NCI-H2081 treated with DMSO at 0.1 percent for 48 hours (cell line): ENCODE measurements at regions not wholly inside any gene's neighbourhood (a gene's known extent, or its start where the extent isn't known, plus 50 kb on each side); places are given as distances from the start of the nearest gene placed in this dataset.

ENCODE experiments used
- DNase-seq: peaks from one replicate; lab custom pipeline; 2025; lab: John Stamatoyannopoulos, UW

DNA sequence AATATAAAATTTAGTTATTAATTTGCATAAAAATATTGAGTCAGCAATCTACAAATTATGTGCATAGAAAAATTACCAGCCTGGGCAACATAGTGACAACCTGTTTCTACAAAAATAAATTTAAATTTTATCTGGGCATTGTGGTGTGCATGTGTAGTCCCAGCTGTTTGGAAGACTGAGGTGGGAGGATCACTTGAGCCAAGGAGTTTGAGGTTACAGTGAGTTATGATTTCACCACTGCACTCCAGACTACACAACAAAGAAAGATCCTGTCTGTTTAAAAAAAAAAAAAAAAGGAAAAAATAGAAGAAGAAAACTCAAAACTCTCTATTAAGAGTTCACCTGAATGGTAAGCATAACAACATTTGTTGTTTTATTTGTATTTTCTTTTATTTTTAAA, 1048.4 kb upstream of the CDH2 start:
- DNase-seq = no peak

DNA sequence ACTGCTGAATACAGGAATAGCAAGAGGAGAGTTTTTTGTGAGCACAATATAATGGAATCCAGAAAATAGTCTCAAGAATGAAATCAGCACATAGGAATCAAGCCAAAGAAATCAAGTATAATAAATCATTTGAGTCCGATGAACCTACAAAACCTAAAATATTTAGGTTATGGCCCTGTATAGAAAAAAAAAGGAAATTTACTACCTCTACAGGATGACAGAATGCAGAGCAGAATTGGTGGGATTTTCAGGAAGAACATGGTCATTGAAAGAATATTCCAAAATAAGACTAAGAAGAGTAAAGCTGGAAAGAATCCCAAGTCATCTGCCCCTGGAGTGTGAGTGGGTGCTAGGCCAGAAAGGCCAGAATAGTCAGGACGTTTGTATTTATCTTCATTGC, 1041.2 kb upstream of the CDH2 start:
- no peak for DNase-seq

DNA sequence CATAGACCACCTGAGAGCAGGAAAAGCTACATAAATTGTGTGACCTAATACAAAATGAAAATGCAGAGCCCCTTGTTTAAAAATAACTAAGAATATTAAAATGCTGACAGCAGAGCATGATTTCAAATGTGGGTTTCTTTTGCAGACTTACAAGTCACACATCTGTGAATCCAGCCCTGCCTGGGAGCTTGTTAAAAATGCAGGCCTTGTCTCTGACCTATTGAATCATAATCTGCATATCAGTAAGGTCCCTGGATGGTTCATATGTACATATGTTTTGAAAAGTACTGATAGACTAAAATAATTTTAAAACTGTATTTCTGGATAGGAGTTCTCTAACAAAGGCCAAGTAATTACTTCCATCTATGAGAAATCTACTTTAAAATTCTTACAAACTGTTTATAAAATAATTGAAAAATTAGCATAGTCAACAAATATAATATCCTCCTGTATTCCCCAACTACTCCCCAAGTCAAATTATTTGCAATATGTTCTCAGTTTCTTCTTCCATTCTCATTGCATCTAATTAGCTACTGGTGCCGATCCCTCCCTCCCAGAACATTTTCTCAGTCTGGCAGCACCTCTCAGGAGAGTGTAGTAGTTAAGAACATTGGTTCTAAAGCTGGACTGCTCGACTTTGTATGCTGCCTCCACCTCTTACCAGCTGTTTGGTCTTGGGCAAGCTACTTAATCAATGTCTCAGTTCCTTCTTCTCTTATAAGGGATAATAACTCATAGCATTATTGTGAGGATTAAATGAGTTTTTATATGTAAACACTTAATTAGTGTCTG, 1040.4 kb upstream of the CDH2 start:
- DNase-seq = no peak

DNA sequence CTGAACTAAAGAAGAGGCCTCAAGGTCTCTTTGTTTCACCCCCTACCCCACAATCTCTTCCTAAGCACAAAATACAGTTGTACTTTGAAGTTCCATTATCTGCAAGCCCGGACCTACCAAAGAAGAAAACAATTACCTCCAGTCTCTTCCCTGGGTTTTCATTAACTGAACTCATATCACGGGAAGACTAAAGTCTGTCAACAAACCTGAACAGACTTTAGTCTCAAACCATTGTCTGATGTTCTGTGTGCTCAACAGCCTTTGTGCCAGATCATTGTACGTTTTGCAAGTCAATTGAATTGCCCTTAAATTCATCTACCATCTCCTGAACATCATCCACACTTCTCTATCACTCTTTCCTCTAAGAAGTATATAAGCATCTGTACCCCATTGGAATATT, 1021.9 kb upstream of the CDH2 start:
- no peak for DNase-seq

DNA sequence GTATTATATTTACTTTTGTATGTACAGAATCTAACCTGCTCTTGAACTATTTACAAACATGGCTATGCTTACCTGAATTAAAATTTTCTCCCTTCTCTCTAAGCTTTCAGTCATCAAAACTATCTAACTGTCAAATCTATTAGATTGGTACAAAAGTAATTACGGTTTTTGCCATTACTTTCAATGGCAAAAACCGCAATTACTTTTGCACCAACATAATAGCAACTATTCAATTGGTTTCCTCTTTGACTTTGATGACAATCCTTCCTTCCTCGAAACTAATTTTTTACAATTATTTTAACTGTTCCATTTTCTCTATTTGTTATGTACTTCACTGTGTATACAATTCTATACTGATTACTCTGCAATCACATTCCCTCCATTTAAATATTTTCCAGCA, 1019.4 kb upstream of the CDH2 start:
- DNase-seq = no peak

DNA sequence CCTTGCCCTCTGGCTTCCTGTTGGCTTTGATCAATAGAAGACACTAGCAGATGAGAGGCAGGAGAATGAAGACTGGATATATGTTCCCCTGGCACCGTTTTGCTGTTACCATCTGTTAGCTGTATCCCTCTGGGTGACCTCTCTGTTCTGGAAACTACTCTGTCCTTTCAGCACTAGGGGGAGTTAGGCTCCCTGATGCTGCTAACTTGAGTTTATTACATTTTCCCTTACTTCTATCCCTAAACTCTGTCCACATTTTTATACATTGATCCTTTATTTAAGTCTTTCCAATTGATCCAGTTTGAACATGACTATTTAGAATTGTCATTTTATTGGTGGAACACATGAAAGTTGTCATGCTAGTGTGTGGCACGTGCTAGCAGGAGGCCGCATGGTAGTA, 1014.3 kb upstream of the CDH2 start:
- DNase-seq = no peak

DNA sequence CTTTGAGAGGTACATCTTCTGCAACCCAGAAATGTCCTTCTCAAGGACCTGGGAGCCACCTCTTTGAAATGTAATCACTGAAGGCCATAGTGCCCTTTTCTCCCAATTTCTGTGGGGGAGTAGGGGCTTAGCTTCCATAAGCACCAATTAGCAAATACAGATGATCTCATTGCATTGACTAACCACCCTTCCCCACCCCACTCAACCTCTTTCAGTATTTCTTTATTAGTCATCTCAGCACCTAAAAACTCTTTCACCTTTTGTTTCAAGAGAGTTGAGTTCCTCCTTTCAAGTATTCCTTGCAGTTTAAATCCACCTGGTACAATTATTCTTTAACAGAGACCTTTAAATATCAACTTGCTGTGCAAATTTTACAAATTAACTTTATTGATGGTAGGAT, 1011.8 kb upstream of the CDH2 start:
- no peak for DNase-seq

DNA sequence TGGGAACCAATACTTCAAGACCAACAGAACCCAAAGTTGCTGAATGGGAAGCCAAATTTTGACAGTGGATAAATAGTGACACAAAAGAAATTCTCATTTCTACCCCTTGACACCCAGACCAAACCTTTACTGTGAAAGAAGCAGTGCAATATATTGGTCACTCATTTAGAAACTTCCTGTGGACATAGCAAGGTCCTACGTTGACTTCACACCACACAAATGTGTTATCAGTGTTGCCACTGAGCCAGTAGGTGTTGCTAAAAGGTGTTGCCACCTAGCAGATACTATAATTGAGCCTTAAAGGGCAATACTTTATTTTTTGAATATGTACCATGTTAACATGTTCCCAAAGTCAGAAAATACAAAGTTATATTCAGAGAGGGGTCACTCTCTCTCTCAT, 1008.9 kb upstream of the CDH2 start:
- no peak for DNase-seq

DNA sequence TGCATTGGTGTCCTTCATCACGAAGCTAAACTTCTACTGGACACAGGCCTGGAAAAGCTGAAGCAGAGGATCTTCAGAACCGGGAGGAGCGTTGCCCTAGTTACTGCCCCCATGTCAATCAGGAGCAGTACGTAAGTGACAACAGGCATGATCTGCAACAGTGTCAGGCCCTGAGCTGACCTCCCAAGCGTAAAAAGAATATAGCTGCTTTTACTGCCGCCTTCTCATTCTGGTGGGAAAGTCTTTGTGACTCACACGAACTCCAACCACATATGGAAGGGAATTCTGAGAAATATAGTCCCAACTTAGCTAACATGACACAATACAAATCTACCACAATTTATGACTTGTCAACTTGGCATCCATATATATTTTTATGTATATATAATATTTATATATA, 1007.7 kb upstream of the CDH2 start:
- DNase-seq = no peak

DNA sequence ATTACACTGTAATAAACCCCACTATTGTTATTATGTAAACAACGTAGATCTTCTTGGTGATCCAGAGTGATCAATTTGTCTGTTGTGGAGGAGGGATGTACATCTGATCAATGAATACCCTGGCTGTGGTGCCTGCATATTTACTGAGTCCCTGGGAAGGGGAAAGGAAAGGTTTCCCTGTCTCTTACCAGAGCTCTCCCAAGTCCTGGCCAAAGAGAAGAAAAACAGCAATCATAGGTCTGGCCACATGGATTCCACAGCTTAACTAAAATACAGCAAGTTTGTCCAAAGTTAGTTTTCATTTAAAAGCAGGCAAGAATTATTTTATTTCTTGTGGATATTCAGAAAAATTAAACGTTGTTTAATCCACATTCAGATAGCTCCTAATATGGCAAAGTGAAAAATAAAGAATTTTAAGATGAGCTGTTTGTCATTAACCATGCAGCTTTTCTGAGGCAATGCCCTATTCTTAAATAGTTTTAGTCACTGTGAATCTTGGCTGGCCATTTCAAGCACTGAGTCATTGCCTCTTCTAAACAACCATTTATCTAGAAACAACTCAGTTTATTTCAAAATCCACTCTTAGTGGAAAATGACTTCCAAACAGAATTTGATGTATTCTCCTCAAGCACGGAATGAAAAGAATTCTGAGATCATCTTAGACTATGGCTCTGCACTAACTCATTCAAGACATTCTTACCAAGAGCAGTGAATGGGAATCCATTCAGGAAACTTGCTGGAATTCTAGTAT, 1004.4 kb upstream of the CDH2 start:
- DNase-seq = no peak

DNA sequence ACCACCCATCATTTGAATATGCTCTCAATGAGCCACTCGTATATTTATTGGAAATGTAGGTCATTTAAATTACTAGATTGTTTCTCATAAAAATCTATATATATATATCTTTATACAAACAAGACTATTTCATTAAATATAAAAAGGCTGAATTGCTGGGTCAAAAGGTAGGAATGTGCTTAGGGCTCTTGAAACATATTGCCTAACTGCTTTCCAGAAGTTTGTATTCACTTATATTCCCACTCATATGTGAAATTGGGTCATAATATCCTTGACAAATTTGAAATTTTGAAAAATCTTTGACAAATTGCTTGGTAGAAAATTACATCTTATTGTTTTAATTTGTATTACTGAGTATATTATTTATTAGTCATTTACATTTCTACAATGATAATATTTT, 999.8 kb upstream of the CDH2 start:
- no peak for DNase-seq

DNA sequence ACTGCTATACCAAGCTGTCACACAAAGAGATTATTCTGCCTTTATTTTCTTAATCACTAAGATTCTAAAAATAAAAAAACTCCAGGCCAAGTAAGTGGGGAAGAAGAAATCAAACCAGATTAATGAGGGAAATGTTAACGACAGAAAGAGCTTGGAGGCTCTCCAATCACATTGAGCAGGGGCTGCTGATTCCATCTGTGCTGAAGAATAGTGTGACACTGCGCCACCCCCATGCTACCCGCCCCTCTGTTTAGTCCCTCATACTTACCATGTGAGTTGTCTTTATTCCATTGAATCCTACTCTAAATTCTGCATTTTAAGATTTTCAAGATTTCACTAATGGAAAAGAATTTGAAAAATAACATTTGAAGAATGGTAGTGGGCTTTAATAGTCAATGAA, 998.0 kb upstream of the CDH2 start:
- no peak for DNase-seq

DNA sequence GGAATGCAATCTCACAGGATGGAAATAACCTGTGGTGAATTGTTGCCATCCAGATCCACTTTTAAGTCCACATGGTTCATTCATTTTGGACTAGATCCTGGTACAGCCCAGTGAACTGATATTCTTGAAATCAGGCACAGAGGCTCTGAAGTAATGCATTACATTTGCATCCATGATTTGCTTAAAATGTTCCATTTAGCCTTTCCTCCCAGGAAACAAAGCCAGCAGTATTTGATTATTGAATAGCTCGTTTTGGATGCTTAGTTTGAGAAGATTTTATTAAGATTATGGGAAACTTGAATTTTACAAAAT, 995.8 kb upstream of the CDH2 start:
- no peak for DNase-seq

DNA sequence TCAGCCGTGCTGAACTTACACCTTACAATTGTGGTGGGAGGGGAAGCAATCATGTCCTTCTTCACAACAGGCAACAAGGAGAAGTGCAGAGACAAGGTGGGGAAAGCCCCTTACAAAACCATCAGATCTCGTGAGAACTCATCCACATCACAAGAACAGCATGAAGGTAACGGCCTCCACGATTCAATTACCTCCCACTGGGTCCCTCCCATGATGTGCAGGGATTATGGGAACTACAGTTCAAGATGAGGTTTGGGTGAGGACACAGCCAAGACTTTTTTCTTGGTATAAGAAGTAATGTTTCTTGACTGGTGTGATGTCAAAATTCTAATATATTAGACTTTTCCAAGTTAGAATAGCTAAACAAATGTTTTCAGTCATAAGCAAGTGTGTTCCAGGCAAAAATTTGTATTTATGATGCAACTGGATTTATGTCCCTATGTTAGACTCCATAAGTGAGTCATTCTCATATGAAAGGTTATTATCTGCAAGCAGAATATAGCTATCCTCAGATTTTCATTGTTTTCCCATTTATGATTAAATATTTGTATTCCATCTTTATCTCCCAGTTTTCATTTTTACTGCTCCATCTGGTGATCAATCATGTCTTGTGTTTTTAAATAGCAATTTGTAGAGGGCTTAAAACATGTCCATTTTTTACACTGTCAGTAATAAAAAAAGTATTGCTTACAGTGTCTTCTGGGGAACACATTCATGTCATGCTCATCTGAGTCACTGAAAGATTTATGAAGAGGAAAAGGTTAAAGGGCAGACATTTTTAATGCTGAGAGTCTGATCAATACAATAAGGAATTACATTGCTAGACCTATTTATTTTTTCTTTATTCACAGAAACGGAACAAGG, 995.2 kb upstream of the CDH2 start:
- no peak for DNase-seq

DNA sequence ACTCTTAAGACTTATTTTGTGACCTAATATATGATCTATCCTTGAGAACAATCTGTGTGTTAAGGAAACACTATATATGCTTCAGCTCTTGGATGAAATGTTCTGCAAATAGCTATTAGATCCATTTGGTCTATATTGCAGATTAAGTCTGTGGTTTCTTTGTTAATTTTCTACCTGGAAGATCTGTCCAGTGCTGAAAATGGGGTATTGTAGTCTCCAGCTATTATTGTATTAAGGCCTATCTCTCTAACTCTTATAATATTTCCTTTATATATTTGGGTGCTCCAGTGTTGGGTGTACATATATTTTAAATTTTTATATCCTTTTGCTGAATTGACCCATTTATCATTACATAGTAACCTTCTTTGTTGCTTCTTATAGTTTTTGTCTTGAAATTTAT, 992.7 kb upstream of the CDH2 start:
- DNase-seq = no peak

DNA sequence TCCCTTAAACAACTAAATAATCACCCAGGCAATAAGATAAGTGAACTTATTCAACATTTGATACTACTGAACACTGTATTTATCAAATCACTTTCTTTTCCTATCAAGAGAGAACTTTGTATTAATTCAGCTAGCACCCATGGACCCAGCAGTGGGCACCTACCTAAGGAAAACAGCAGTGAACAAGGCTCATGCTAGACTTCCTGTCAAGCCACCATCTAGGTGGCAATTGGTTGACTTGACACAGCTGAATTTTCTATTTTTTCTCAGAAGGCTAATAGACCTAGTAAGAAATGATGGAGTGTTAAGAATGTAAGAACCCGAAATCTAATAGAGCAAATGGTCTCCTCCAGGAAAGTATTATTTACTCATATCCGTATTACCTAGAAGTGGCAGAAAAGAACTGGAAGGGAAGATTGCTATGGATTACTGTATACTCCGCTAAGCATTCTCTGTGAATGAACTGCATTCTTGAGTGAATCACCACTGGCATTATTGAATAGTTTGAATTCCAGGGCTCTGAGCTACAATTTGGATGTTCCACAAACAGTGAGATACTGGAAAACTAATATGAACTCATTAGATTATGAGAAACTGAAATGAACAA, 988.2 kb upstream of the CDH2 start:
- no peak for DNase-seq

DNA sequence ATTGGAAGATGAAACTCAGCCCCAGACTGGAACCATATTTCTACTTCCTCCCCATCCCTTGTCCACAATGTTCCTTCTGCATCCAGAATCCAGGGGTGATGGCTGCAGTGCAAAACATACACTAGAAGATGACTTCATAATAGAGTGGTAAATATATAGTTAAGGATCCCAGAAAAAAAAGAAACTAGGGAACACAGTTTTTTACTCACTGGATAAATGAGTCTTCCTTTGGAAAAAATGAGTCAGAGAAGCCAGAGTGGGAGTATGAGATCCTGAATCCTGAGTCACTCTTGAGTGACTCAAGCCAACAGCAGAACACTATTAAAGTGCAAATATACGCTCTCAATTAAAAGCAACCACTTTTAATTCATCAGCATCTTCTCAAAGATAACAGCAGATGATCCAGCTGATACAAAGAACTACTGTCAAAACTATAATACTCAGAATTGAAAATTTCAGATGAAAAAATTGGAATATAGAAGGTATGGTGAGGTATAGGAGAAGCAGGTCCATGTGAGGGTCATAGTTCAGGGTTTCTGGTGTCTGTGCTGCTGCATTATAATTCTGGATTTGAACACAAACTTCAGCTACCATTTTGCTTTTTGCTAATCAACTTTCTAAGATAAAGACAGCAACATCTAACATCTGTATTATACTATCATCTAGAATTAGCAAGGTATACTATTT, 987.2 kb upstream of the CDH2 start:
- DNase-seq = no peak

DNA sequence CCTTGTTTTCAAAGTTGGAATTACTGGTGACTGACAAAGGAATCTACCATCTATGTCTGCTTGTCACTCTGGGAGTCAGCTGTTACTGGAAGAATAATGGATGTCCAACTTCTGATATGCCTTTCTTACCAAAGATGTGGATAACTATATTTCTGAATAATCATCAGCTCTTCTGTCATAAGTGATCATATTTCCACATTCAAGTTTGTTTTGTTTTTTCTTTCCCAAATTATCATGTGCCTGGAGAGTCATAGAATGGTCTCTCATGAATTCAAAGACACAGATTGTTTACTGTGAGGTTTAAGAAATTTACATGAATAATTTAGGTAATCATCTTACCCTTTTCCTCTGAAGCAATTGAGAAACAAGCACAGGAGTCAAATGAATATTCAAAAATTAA, 986.7 kb upstream of the CDH2 start:
- DNase-seq = no peak

DNA sequence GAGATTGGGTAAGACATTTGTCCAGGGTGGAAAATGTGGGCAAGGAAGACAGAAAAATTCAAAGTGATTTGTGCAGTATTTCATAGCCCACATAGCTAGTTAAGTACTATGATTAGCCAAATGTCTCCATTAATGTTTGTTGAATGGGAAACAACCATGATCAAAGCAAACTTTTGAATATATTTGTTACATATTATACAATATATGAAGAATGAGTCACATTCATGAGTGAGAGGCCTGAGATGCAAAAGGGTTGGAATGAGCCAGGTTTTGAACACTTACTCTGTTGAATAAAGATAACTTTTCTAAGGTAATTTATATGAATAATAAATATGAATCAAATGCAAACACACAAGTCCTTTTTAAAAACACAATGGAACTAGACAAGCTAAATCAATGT, 984.5 kb upstream of the CDH2 start:
- DNase-seq = no peak

DNA sequence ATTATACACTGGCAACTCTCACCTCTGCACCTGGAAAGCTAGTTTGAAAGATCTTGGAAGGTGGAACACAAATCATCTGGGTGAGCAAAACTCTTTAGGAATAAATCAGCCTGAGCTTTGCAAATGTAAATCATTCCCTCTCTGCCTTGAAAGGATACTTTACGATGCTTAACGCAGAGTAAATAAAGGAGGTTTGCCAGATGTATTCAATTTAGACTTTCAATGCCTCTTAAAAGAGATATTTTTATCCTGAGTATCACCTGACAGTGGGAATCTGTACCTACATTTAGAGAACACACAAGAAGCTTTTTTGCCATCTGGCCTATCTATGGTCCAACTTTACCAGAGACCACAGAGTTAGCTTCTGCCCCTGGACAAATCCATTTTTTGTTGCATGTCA, 983.2 kb upstream of the CDH2 start:
- DNase-seq = peak; percentile 85

DNA sequence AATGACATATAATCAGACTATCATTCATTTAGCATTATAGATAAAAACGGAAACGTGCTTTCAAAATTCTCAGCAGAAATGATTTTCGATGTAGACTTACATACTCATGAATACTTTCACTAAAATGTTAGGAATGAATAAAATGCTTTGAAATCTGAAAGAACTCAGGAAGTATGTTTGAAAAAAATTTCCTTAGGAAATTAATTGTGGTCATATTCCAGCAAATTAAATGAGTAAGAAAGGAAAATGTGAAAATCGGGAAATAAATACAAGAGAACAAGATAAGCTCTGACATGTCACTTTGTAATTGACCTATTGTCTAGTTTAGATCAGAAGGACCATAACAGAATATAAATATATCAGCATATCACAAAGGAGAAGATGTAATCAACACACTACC, 981.0 kb upstream of the CDH2 start:
- no peak for DNase-seq
